D721Med (cell line): ENCODE measurements at regions not wholly inside any gene's neighbourhood (a gene's known extent, or its start where the extent isn't known, plus 50 kb on each side); places are given as distances from the start of the nearest gene placed in this dataset.
A peak's percentile ranks its signal among the peaks of the same experiment; 100 is the strongest.
"Not testable (repeated sequence)": the region's sequence is repeated elsewhere in the genome, so short reads cannot be mapped to it uniquely, and the experiment has no call there.

Experiments used
- DNase-seq: peaks from one replicate; pipeline ENCODE4 v3.0.0; 2011; ENCODE audit warnings: low spot score; ENCODE audit not compliant: insufficient read length
- FAIRE-seq: peaks from 2 replicates; lab custom pipeline; 2011; peaks lifted over from hg19 to GRCh38; lab: Jason Lieb, UNC
- CTCF ChIP-seq: IDR thresholded peaks from 2 replicates; pipeline ENCODE4 v1.5.1; 2012; ENCODE audit warnings: mild to moderate bottlenecking, control low read depth; ENCODE audit not compliant: insufficient read depth; ENCODE audit errors: missing control alignments

GRCh38 chr2:210859314-210859713, 302.9 kb downstream of the CPS1 start:
- no peak for TF ChIP-seq CTCF
- DNase-seq (no peak), FAIRE-seq (peak; percentile 51)

- DNase-seq: no peak
- FAIRE-seq: peak; percentile 63
- no peak for TF ChIP-seq CTCF
Measured at GRCh38 chr2:210860276-210860675, 303.9 kb downstream of the CPS1 start.

- TF ChIP-seq CTCF: no peak
- FAIRE-seq (peak; percentile 83), DNase-seq (no peak)
Measured at GRCh38 chr2:210861038-210861665, 304.8 kb downstream of the CPS1 start.

GRCh38 chr2:210862283-210863065, 306.1 kb downstream of the CPS1 start:
- peak; percentile 70 for FAIRE-seq
- TF ChIP-seq CTCF: no peak
- DNase-seq: no peak

- DNase-seq (no peak), FAIRE-seq (no peak)
- TF ChIP-seq CTCF: no peak
Measured at GRCh38 chr2:210863283-210863682, 306.9 kb downstream of the CPS1 start.

- FAIRE-seq, DNase-seq: not testable (repeated sequence)
Measured at GRCh38 chr2:210871566-210871965, 315.2 kb downstream of the CPS1 start.

- TF ChIP-seq CTCF: no peak
- FAIRE-seq (no peak), DNase-seq (no peak)
Measured at GRCh38 chr2:210873631-210874030, 317.2 kb downstream of the CPS1 start.
